ENCODE measurements at regions not wholly inside any gene's neighbourhood (a gene's known extent, or its start where the extent isn't known, plus 50 kb on each side); places are given as distances from the start of the nearest gene placed in this dataset.

GRCh38 chr10:36492590-36493515 lies 632.5 kb upstream of the ANKRD30A start:
- ATAC-seq = no peak
- CTCF ChIA-PET = no interaction called here
- Mint-ChIP-seq H3K4me1 (no peaks in the 10 kb centered on the region), H3K27ac (no peak overlapping the region), H3K9me3 (ENCODE audit: low read depth) (peaks cover 10% of the 10 kb centered on the region), H3K27me3 (no peaks in the 10 kb centered on the region), H3K4me3 (no peak overlapping the region), H3K36me3 (ENCODE audit: low read depth) (no peaks in the 10 kb centered on the region)
- intact Hi-C loops (cut with DNase I, micrococcal nuclease) = no loop called here
- POLR2A ChIA-PET = interaction anchor here (0.6 kb wide), 1 partner anchor 136 kb away, joined by 4 read pairs; no protein-coding TSS in a partner anchor
- no peak for DNase-seq

- H3K36me3 Mint-ChIP-seq (ENCODE audit: low read depth) = no peaks in the 10 kb centered on the region
- peaks cover 8% of the 10 kb centered on the region for H3K9me3 Mint-ChIP-seq (ENCODE audit: low read depth)
- H3K27me3 Mint-ChIP-seq = no peaks in the 10 kb centered on the region
- DNase-seq (no peak), ATAC-seq (no peak)
- intact Hi-C loops (cut with DNase I, micrococcal nuclease) = no loop called here
- POLR2A ChIA-PET = interaction anchor here (0.6 kb wide), 1 partner anchor 135 kb away, joined by 4 read pairs; no protein-coding TSS in a partner anchor
- H3K27ac Mint-ChIP-seq = no peak overlapping the region
- H3K4me3 Mint-ChIP-seq = no peak overlapping the region
- no peaks in the 10 kb centered on the region for H3K4me1 Mint-ChIP-seq
- CTCF ChIA-PET = no interaction called here
These were observed 633.5 kb upstream of the ANKRD30A start for GRCh38 chr10:36491926-36492325.

DNA sequence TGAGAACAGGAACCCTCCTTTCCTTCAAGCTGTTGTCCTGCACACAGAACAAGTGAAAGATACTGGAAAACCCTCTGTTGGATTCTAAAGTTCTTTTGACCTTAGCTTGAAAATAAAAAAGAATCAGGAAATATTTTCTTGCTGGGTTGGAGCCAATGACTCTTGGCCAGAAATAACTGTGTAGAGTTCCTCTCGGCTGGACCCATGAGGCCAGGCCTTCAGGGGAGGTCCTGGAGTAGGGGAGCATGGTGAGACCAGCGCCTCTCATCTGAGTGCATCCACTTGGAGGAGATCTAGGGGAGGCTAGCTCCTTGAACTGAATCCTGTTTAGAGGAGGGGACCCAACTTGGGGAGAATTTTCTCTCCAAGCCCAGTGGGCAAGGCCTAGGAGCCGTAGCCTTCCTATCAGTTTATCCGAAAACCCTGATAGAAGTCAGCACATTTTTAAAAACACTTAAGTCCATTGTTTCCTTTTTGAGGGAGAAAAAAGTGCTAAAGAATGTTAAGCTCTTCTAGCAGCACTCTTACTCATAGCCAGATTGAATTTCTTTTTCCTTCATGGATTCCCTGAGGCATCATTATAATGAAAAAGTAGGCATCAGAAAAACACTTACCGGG lies 635.7 kb upstream of the ANKRD30A start:
- ATAC-seq (no peak), DNase-seq (no peak)
- Mint-ChIP-seq H3K4me1 (no peaks in the 10 kb centered on the region), H3K9me3 (ENCODE audit: low read depth) (peaks cover 7% of the 10 kb centered on the region), H3K36me3 (ENCODE audit: low read depth) (no peaks in the 10 kb centered on the region), H3K4me3 (no peak overlapping the region), H3K27me3 (no peaks in the 10 kb centered on the region), H3K27ac (no peak overlapping the region)
- CTCF ChIA-PET = no interaction called here
- POLR2A ChIA-PET = no interaction called here
- intact Hi-C loops (cut with DNase I, micrococcal nuclease) = no loop called here

DNA sequence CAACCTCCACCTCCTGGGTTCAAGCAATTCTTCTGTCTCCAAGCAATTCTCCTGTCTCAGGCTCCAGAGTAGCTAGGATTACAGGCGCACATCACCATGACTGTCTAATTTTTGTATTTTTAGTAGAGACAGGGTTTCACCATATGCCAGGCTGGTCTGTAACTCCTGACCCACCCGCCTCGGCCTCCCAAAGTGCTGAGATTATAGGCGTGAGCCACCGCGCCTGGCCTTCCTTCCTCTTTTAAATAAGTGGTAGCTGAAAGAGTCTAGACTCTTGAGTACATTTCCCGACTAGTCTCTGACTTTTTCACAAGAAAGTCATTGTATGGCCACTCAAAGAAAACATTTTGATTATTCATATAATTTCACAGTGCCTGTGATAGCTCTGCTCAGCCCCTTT lies 636.2 kb upstream of the ANKRD30A start:
- POLR2A ChIA-PET = no interaction called here
- DNase-seq (no peak), ATAC-seq (no peak)
- Mint-ChIP-seq H3K4me1 (no peaks in the 10 kb centered on the region), H3K4me3 (no peak overlapping the region), H3K27me3 (no peaks in the 10 kb centered on the region), H3K36me3 (ENCODE audit: low read depth) (no peaks in the 10 kb centered on the region), H3K27ac (no peak overlapping the region), H3K9me3 (ENCODE audit: low read depth) (peaks cover 4% of the 10 kb centered on the region)
- intact Hi-C loops (cut with DNase I, micrococcal nuclease) = no loop called here
- CTCF ChIA-PET = no interaction called here

GRCh38 chr10:36488579-36488978 lies 636.8 kb upstream of the ANKRD30A start:
- intact Hi-C loops (cut with DNase I, micrococcal nuclease) = no loop called here
- ATAC-seq (no peak), DNase-seq (no peak)
- no peak overlapping the region for H3K4me3 Mint-ChIP-seq
- H3K4me1 Mint-ChIP-seq = no peaks in the 10 kb centered on the region
- ChIA-PET POLR2A (no interaction called here), CTCF (no interaction called here)
- peaks cover 2% of the 10 kb centered on the region for H3K9me3 Mint-ChIP-seq (ENCODE audit: low read depth)
- H3K27ac Mint-ChIP-seq = no peak overlapping the region
- no peaks in the 10 kb centered on the region for H3K36me3 Mint-ChIP-seq (ENCODE audit: low read depth)
- H3K27me3 Mint-ChIP-seq = no peaks in the 10 kb centered on the region

DNA sequence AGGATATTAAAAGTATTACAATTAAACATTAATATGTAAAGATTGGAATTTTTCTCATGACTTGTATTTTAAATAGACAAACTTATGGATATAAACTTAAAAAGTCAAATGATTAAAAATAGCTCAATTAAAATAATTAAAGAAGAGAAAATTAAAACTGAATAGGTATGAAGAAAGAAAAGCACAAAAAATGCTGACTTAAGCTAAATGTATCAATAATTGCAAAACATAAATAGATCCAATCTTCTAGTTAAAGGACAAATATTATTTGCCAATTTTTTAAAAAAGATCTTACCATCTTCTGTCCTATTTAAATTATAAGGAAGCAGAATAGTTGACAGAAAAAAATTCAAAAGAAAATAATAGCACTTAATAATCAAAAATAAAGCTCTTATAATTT lies 646.3 kb upstream of the ANKRD30A start:
- intact Hi-C loops (cut with DNase I, micrococcal nuclease) = no loop called here
- peaks cover 4% of the 10 kb centered on the region for H3K9me3 Mint-ChIP-seq (ENCODE audit: low read depth)
- DNase-seq = no peak
- ATAC-seq = no peak
- POLR2A ChIA-PET = no interaction called here
- no peaks in the 10 kb centered on the region for H3K4me1 Mint-ChIP-seq
- no peaks in the 10 kb centered on the region for H3K27me3 Mint-ChIP-seq
- no peaks in the 10 kb centered on the region for H3K36me3 Mint-ChIP-seq (ENCODE audit: low read depth)
- CTCF ChIA-PET = no interaction called here
- no peak overlapping the region for H3K4me3 Mint-ChIP-seq
- no peak overlapping the region for H3K27ac Mint-ChIP-seq

DNA sequence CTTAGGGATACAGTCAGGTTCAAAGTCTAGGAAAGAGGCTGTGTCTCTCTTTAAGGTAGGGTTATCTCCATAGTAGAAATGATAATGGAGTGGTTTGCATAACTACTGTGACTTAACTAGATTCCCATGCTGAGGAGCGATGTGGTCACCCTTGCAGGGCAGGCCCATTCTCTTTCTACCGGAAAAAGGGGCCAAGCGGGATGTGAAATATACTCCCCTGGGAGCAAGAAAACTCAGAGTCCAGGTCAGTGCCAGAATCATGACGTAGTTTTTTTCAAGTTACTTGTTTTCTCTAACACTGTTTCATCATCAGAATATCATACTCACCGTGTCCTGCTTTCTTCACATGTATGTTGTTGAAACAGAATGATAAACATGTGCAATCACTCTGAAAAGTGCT lies 649.0 kb upstream of the ANKRD30A start:
- H3K36me3 Mint-ChIP-seq (ENCODE audit: low read depth) = no peaks in the 10 kb centered on the region
- intact Hi-C loops (cut with DNase I, micrococcal nuclease) = no loop called here
- no peak overlapping the region for H3K27ac Mint-ChIP-seq
- DNase-seq (no peak), ATAC-seq (no peak)
- peaks cover 4% of the 10 kb centered on the region for H3K9me3 Mint-ChIP-seq (ENCODE audit: low read depth)
- ChIA-PET CTCF (no interaction called here), POLR2A (no interaction called here)
- H3K27me3 Mint-ChIP-seq = no peaks in the 10 kb centered on the region
- H3K4me1 Mint-ChIP-seq = no peaks in the 10 kb centered on the region
- no peak overlapping the region for H3K4me3 Mint-ChIP-seq

DNA sequence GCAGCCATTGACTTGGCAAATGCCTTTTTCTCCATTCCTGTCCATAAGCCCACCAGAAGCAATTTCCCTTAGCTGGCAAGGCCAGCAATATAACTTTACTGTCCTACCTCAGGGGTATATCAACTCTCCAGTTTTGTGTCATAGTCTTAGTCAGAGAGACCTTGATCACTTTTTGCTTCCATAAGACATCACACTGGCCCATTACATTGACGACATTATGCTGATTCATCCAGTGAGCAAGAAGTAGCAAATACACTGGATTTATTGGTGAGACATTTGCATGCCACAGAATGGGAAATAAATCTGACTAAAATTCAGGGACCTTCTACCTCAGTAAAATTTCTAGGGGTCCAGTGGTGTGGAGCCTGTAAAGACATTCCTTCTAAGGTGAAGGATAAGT lies 649.7 kb upstream of the ANKRD30A start:
- H3K27me3 Mint-ChIP-seq = no peaks in the 10 kb centered on the region
- ChIA-PET CTCF (no interaction called here), POLR2A (no interaction called here)
- intact Hi-C loops (cut with DNase I, micrococcal nuclease) = no loop called here
- no peak overlapping the region for H3K4me3 Mint-ChIP-seq
- no peak for DNase-seq
- no peaks in the 10 kb centered on the region for H3K36me3 Mint-ChIP-seq (ENCODE audit: low read depth)
- no peak for ATAC-seq
- no peak overlapping the region for H3K27ac Mint-ChIP-seq
- no peaks in the 10 kb centered on the region for H3K4me1 Mint-ChIP-seq
- H3K9me3 Mint-ChIP-seq (ENCODE audit: low read depth) = peaks cover 4% of the 10 kb centered on the region

GRCh38 chr10:36474456-36474855 lies 650.9 kb upstream of the ANKRD30A start:
- ATAC-seq (no peak), DNase-seq (no peak)
- no peaks in the 10 kb centered on the region for H3K27me3 Mint-ChIP-seq
- CTCF ChIA-PET = no interaction called here
- intact Hi-C loops (cut with DNase I, micrococcal nuclease) = no loop called here
- peaks cover 4% of the 10 kb centered on the region for H3K9me3 Mint-ChIP-seq (ENCODE audit: low read depth)
- POLR2A ChIA-PET = no interaction called here
- H3K27ac Mint-ChIP-seq = no peak overlapping the region
- no peaks in the 10 kb centered on the region for H3K4me1 Mint-ChIP-seq
- no peaks in the 10 kb centered on the region for H3K36me3 Mint-ChIP-seq (ENCODE audit: low read depth)
- no peak overlapping the region for H3K4me3 Mint-ChIP-seq

GRCh38 chr10:36473122-36473521 lies 652.3 kb upstream of the ANKRD30A start:
- no peak overlapping the region for H3K27ac Mint-ChIP-seq
- H3K27me3 Mint-ChIP-seq = no peaks in the 10 kb centered on the region
- H3K4me1 Mint-ChIP-seq = no peaks in the 10 kb centered on the region
- H3K4me3 Mint-ChIP-seq = no peak overlapping the region
- ChIA-PET POLR2A (no interaction called here), CTCF (no interaction called here)
- H3K36me3 Mint-ChIP-seq (ENCODE audit: low read depth) = no peaks in the 10 kb centered on the region
- DNase-seq (no peak), ATAC-seq (no peak)
- peaks cover 4% of the 10 kb centered on the region for H3K9me3 Mint-ChIP-seq (ENCODE audit: low read depth)
- intact Hi-C loops (cut with DNase I, micrococcal nuclease) = no loop called here

GRCh38 chr10:36469585-36469984 lies 655.8 kb upstream of the ANKRD30A start:
- intact Hi-C loops (cut with DNase I, micrococcal nuclease) = no loop called here
- ChIA-PET POLR2A (no interaction called here), CTCF (no interaction called here)
- Mint-ChIP-seq H3K36me3 (ENCODE audit: low read depth) (no peaks in the 10 kb centered on the region), H3K4me1 (no peaks in the 10 kb centered on the region), H3K9me3 (ENCODE audit: low read depth) (peaks cover 7% of the 10 kb centered on the region), H3K4me3 (no peak overlapping the region), H3K27me3 (no peaks in the 10 kb centered on the region), H3K27ac (no peak overlapping the region)
- ATAC-seq (no peak), DNase-seq (no peak)

DNA sequence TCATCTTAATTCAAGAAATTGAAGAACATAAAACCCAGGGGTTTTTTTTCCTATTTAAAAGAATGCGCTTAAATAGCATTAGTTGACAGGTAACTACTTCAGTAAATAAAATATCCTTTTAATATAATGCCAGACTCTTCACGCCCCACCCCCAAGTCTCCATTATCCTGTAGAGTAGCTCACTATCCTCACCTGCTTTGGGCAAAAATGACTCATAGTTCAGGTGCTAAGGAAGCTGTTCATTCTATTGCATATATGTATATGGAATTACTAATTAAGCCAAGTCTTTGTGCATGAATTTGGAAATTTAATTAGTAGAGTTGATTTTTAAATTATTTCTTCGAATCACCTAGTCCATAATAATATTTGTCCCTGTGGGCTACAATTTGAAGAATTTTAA lies 656.8 kb upstream of the ANKRD30A start:
- Mint-ChIP-seq H3K4me1 (no peaks in the 10 kb centered on the region), H3K4me3 (no peak overlapping the region), H3K27me3 (no peaks in the 10 kb centered on the region), H3K9me3 (ENCODE audit: low read depth) (peaks cover 7% of the 10 kb centered on the region), H3K36me3 (ENCODE audit: low read depth) (no peaks in the 10 kb centered on the region), H3K27ac (no peak overlapping the region)
- no peak for DNase-seq
- ATAC-seq = no peak
- POLR2A ChIA-PET = no interaction called here
- CTCF ChIA-PET = no interaction called here
- intact Hi-C loops (cut with DNase I, micrococcal nuclease) = no loop called here

Data from activated CD4-positive, alpha-beta T cell treated with anti-CD3 and anti-CD28 coated beads for 36 hours (primary cell).